H1 (cell line): ENCODE measurements at regions not wholly inside any gene's neighbourhood (a gene's known extent, or its start where the extent isn't known, plus 50 kb on each side); places are given as distances from the start of the nearest gene placed in this dataset.

Experiments
- GTF2F1 ChIP-seq: IDR thresholded peaks from 2 replicates; pipeline ENCODE4 v1.6.1; 2012; ENCODE audit warnings: low read depth, low read length, improper control_type of control experiment, borderline replicate concordance
- USF2 ChIP-seq: IDR thresholded peaks from 2 replicates; pipeline ENCODE4 v1.6.1; 2011; ENCODE audit warnings: low read length, improper control_type of control experiment

- TF ChIP-seq USF2 (no peak), GTF2F1 (no peak)
Observed at GRCh38 chr5:125065741-125066140, 319.3 kb upstream of the ZNF608 start (continued).
